HepG2 (cell line): ENCODE measurements at regions not wholly inside any gene's neighbourhood (a gene's known extent, or its start where the extent isn't known, plus 50 kb on each side); places are given as distances from the start of the nearest gene placed in this dataset.

ENCODE experiments used
- CENPBD1 ChIP-seq: sonication (generic); formaldehyde crosslinking; IDR thresholded peaks from 2 replicates; pipeline ENCODE4 v1.8.0; 2022; ENCODE audit warnings: missing genetic modification reagents, low read depth, mild to moderate bottlenecking, borderline replicate concordance
- DRAP1 ChIP-seq: IDR thresholded peaks from 2 replicates; pipeline ENCODE4 v1.6.1; 2016; ENCODE audit warnings: missing genetic modification reagents, missing compliant biosample characterization
- FOXC1 ChIP-seq: sonication (generic); formaldehyde crosslinking; IDR thresholded peaks from 2 replicates; pipeline ENCODE4 v1.8.0; 2022; ENCODE audit warnings: mild to moderate bottlenecking, missing genetic modification reagents, borderline replicate concordance
- FOXO1 ChIP-seq: sonication (generic); formaldehyde crosslinking; IDR thresholded peaks from 2 replicates; pipeline ENCODE4 v1.4.0; 2020; ENCODE audit warnings: missing genetic modification reagents
- HDAC2 ChIP-seq: sonication (generic); formaldehyde crosslinking; IDR thresholded peaks from 2 replicates; pipeline ENCODE4 v1.4.0; 2020; ENCODE audit warnings: missing genetic modification reagents
- HES4 ChIP-seq: sonication (generic); formaldehyde crosslinking; IDR thresholded peaks from 2 replicates; pipeline ENCODE4 v1.9.0; 2021; ENCODE audit warnings: mild to moderate bottlenecking, missing genetic modification reagents, borderline replicate concordance
- IKZF1 ChIP-seq: fragments of 450-650 bp; IDR thresholded peaks from 2 replicates; pipeline ENCODE4 v1.7.1; 2016
- KDM6A ChIP-seq: IDR thresholded peaks from 2 replicates; pipeline ENCODE4 v1.6.1; 2016; ENCODE audit warnings: low read depth
- LCORL ChIP-seq, 2 experiments: fragments of 450-650 bp in 1 of 2; sonication (generic) in 1 of 2; formaldehyde crosslinking in 1 of 2; IDR thresholded peaks; 2 replicates each; pipeline versions ENCODE4 v1.5.0 to v1.6.1; 2017 to 2020; ENCODE audit warnings: antibody characterized with exemption in 1 of 2, missing genetic modification reagents in 1 of 2
- MIER2 ChIP-seq: IDR thresholded peaks from 2 replicates; pipeline ENCODE4 v1.6.1; 2016; ENCODE audit warnings: missing biosample characterization, missing genetic modification reagents
- NR0B2 ChIP-seq: sonication (generic); formaldehyde crosslinking; IDR thresholded peaks from 2 replicates; pipeline ENCODE4 v1.4.0; 2020; ENCODE audit warnings: mild to moderate bottlenecking, missing genetic modification reagents
- NR2F6 ChIP-seq, 2 experiments: IDR thresholded peaks; 2 replicates each; pipeline ENCODE4 v1.6.1; 2016; ENCODE audit warnings: antibody characterized with exemption in 1 of 2, mild to moderate bottlenecking in 1 of 2
- PHF5A ChIP-seq: IDR thresholded peaks from one replicate; pipeline ENCODE4 v1.6.1; 2018; ENCODE audit warnings: low read depth, missing genetic modification reagents; ENCODE audit not compliant: unreplicated experiment
- RXRB ChIP-seq: IDR thresholded peaks from 2 replicates; pipeline ENCODE4 v1.6.1; 2016; ENCODE audit warnings: borderline replicate concordance, missing genetic modification reagents, missing compliant biosample characterization
- SETDB1 ChIP-seq: sonication (generic); formaldehyde crosslinking; IDR thresholded peaks from 2 replicates; pipeline ENCODE4 v1.5.1; 2020; ENCODE audit warnings: missing genetic modification reagents, mild to moderate bottlenecking, borderline replicate concordance
- SOX6 ChIP-seq, 2 experiments: fragments of 450-650 bp in 1 of 2; sonication (generic) in 1 of 2; formaldehyde crosslinking in 1 of 2; IDR thresholded peaks; 2 replicates each; pipeline versions ENCODE4 v1.4.0 to v1.6.1; 2017 to 2020; ENCODE audit warnings: antibody characterized with exemption in 1 of 2, mild to moderate bottlenecking in 1 of 2, missing genetic modification reagents in 1 of 2
- SPEN ChIP-seq: sonication (generic); formaldehyde crosslinking; IDR thresholded peaks from 2 replicates; pipeline ENCODE4 v1.5.1; 2020; ENCODE audit warnings: low read depth, mild to moderate bottlenecking, missing genetic modification reagents
- SRF ChIP-seq: IDR thresholded peaks from 2 replicates; pipeline ENCODE4 v1.6.1; 2011; ENCODE audit warnings: mild to moderate bottlenecking, low read depth, low read length, moderate library complexity
- SRY ChIP-seq: sonication (generic); formaldehyde crosslinking; IDR thresholded peaks from 2 replicates; pipeline ENCODE4 v1.8.0; 2022; ENCODE audit warnings: mild to moderate bottlenecking, missing genetic modification reagents
- ZBTB44 ChIP-seq: sonication (generic); formaldehyde crosslinking; IDR thresholded peaks from 2 replicates; pipeline ENCODE4 v1.4.0; 2020; ENCODE audit warnings: missing genetic modification reagents
- ZNF263 ChIP-seq: sonication (generic); formaldehyde crosslinking; IDR thresholded peaks from 2 replicates; pipeline ENCODE4 v1.4.0; 2020; ENCODE audit warnings: missing genetic modification reagents
- ZNF292 ChIP-seq: sonication (generic); formaldehyde crosslinking; IDR thresholded peaks from 2 replicates; pipeline ENCODE4 v1.8.1; 2022; ENCODE audit warnings: mild to moderate bottlenecking, low read depth, missing genetic modification reagents, borderline replicate concordance
- ZNF331 ChIP-seq: sonication (generic); formaldehyde crosslinking; IDR thresholded peaks from 2 replicates; pipeline ENCODE4 v1.4.0; 2020; ENCODE audit warnings: missing genetic modification reagents
- ZNF34 ChIP-seq: sonication (generic); formaldehyde crosslinking; IDR thresholded peaks from 2 replicates; pipeline ENCODE4 v1.4.0; 2020; ENCODE audit warnings: mild to moderate bottlenecking, missing genetic modification reagents, borderline replicate concordance
- ZNF503 ChIP-seq: sonication (generic); formaldehyde crosslinking; IDR thresholded peaks from 2 replicates; pipeline ENCODE4 v1.4.0; 2020; ENCODE audit warnings: missing genetic modification reagents
- ZNF567 ChIP-seq: sonication (generic); formaldehyde crosslinking; IDR thresholded peaks from 2 replicates; pipeline ENCODE4 v1.8.1; 2023; ENCODE audit warnings: mild to moderate bottlenecking, missing genetic modification reagents, borderline replicate concordance
- ZNF841 ChIP-seq: sonication (generic); formaldehyde crosslinking; IDR thresholded peaks from 2 replicates; pipeline ENCODE4 v1.8.1; 2023; ENCODE audit warnings: missing genetic modification reagents, borderline replicate concordance

- TF ChIP-seq NR0B2 (CRISPR knock-in tag): no peak
- peak; percentile 58; the same call in 1 of the 2 replicates for TF ChIP-seq ZNF292 (CRISPR knock-in tag)
- peak; percentile 17; the same call in 1 of the 2 replicates for TF ChIP-seq ZNF331 (CRISPR knock-in tag)
- no peak for TF ChIP-seq FOXO1
- peak; percentile 31; the same call in 1 of the 2 replicates for TF ChIP-seq ZNF263 (CRISPR knock-in tag)
- no peak for TF ChIP-seq ZNF841 (CRISPR knock-in tag)
- TF ChIP-seq DRAP1: 0 out of 2 replicates have a peak, but pooled peaks have one; percentile 28
- TF ChIP-seq RXRB (CRISPR knock-in tag): peak; percentile 49; the same call in 1 of the 2 replicates
- no peak for TF ChIP-seq ZNF567 (CRISPR knock-in tag)
- no peak for TF ChIP-seq LCORL (IDR thresholded peaks at IDR 0.05)
- peak; percentile 40; the same call in 1 of the 2 replicates for TF ChIP-seq LCORL (CRISPR knock-in tag; IDR thresholded peaks at IDR 0.05)
- peak; percentile 33; the same call in 1 of the 2 replicates for TF ChIP-seq HDAC2
- TF ChIP-seq FOXC1 (CRISPR knock-in tag): peak; percentile 40; the same call in 1 of the 2 replicates
- no peak for TF ChIP-seq SRY (CRISPR knock-in tag)
- TF ChIP-seq HES4 (CRISPR knock-in tag): 0 out of 2 replicates have a peak, but pooled peaks have one; percentile 13
- TF ChIP-seq PHF5A (CRISPR knock-in tag): no peak
- TF ChIP-seq NR2F6 (IDR thresholded peaks at IDR 0.05): no peak
- TF ChIP-seq NR2F6 (CRISPR knock-in tag; IDR thresholded peaks at IDR 0.05): 0 out of 2 replicates have a peak, but pooled peaks have one; percentile 21
- no peak for TF ChIP-seq SOX6 (IDR thresholded peaks at IDR 0.05)
- TF ChIP-seq SOX6 (CRISPR knock-in tag; IDR thresholded peaks at IDR 0.05): peak; percentile 73
- TF ChIP-seq MIER2 (CRISPR knock-in tag): 0 out of 2 replicates have a peak, but pooled peaks have one; percentile 27
- no peak for TF ChIP-seq SETDB1 (CRISPR knock-in tag)
- TF ChIP-seq CENPBD1 (CRISPR knock-in tag): no peak
- TF ChIP-seq KDM6A (CRISPR knock-in tag): no peak
- no peak for TF ChIP-seq ZBTB44 (CRISPR knock-in tag)
- no peak for TF ChIP-seq IKZF1
- no peak for TF ChIP-seq SRF
- TF ChIP-seq ZNF34 (CRISPR knock-in tag): no peak
- no peak for TF ChIP-seq ZNF503 (CRISPR knock-in tag)
- TF ChIP-seq SPEN: 0 out of 2 replicates have a peak, but pooled peaks have one; percentile 27
These were observed 280.2 kb downstream of the FOXL1 start (continued) for GRCh38 chr16:86858501-86858900.
